GM18951 (cell line): ENCODE measurements at regions not wholly inside any gene's neighbourhood (a gene's known extent, or its start where the extent isn't known, plus 50 kb on each side); places are given as distances from the start of the nearest gene placed in this dataset.

Experiments used
- POLR2A ChIP-seq: IDR thresholded peaks from 4 replicates; pipeline ENCODE4 v1.6.1; 2011; ENCODE audit warnings: mild to moderate bottlenecking; ENCODE audit not compliant: insufficient read length, insufficient read depth; ENCODE audit errors: extremely low read depth
- in situ Hi-C: fragments of 300-500 bp; cut with MboI; formaldehyde crosslinking; loops from one replicate; pipeline ENCODE4 v1.12.0; 2022; ENCODE audit warnings: low sequenced_read_pairs, mixed read lengths, inconsistent platforms; ENCODE audit not compliant: unreplicated experiment

GRCh38 chr18:1468550-1468949 lies 563.9 kb downstream of the ADCYAP1 start:
- TF ChIP-seq POLR2A: no peak
- in situ Hi-C loops: no loop called here

- in situ Hi-C loops: no loop called here
- TF ChIP-seq POLR2A: no peak
Measured at GRCh38 chr18:1475867-1476266, 571.2 kb downstream of the ADCYAP1 start.

- no peak for TF ChIP-seq POLR2A
- in situ Hi-C loops: no loop called here
Measured at GRCh38 chr18:1480309-1480708, 575.6 kb downstream of the ADCYAP1 start.

GRCh38 chr18:1481577-1481976 lies 576.9 kb downstream of the ADCYAP1 start:
- no peak for TF ChIP-seq POLR2A

GRCh38 chr18:1483385-1483784 lies 578.7 kb downstream of the ADCYAP1 start:
- in situ Hi-C loops: no loop called here

More at GRCh38 chr18:1481577-1481976, 576.9 kb downstream of the ADCYAP1 start:
- in situ Hi-C loops: no loop called here

GRCh38 chr18:1487457-1487856 lies 582.8 kb downstream of the ADCYAP1 start:
- TF ChIP-seq POLR2A: no peak
- in situ Hi-C loops: no loop called here

More at GRCh38 chr18:1483385-1483784, 578.7 kb downstream of the ADCYAP1 start:
- TF ChIP-seq POLR2A: no peak

- in situ Hi-C loops: no loop called here
- TF ChIP-seq POLR2A: no peak
Measured at GRCh38 chr18:1488394-1488793, 583.7 kb downstream of the ADCYAP1 start.

- TF ChIP-seq POLR2A: no peak
- in situ Hi-C loops: no loop called here
Measured at GRCh38 chr18:1488957-1489356, 584.3 kb downstream of the ADCYAP1 start.

GRCh38 chr18:1495387-1495786 lies 590.7 kb downstream of the ADCYAP1 start:
- in situ Hi-C loops: no loop called here
- no peak for TF ChIP-seq POLR2A

- TF ChIP-seq POLR2A: no peak
- in situ Hi-C loops: no loop called here
Measured at GRCh38 chr18:1496096-1496495, 591.4 kb downstream of the ADCYAP1 start.

- no peak for TF ChIP-seq POLR2A
- in situ Hi-C loops: no loop called here
Measured at GRCh38 chr18:1498216-1498615, 593.5 kb downstream of the ADCYAP1 start.

GRCh38 chr18:1499265-1499664 lies 594.6 kb downstream of the ADCYAP1 start:
- TF ChIP-seq POLR2A: no peak
- in situ Hi-C loops: no loop called here

GRCh38 chr18:1503847-1504246 lies 599.2 kb downstream of the ADCYAP1 start:
- TF ChIP-seq POLR2A: no peak
- in situ Hi-C loops: no loop called here

- no peak for TF ChIP-seq POLR2A
- in situ Hi-C loops: no loop called here
Measured at GRCh38 chr18:1505856-1506255, 601.2 kb downstream of the ADCYAP1 start.

- no peak for TF ChIP-seq POLR2A
- in situ Hi-C loops: no loop called here
Measured at GRCh38 chr18:1510542-1511179, 606.0 kb downstream of the ADCYAP1 start.

GRCh38 chr18:1511619-1512311 lies 607.1 kb downstream of the ADCYAP1 start:
- in situ Hi-C loops: no loop called here
- TF ChIP-seq POLR2A: no peak
